ENCODE measurements at regions not wholly inside any gene's neighbourhood (a gene's known extent, or its start where the extent isn't known, plus 50 kb on each side); places are given as distances from the start of the nearest gene placed in this dataset.
"Not testable (repeated sequence)": the region's sequence is repeated elsewhere in the genome, so short reads cannot be mapped to it uniquely, and the experiment has no call there.

DNA sequence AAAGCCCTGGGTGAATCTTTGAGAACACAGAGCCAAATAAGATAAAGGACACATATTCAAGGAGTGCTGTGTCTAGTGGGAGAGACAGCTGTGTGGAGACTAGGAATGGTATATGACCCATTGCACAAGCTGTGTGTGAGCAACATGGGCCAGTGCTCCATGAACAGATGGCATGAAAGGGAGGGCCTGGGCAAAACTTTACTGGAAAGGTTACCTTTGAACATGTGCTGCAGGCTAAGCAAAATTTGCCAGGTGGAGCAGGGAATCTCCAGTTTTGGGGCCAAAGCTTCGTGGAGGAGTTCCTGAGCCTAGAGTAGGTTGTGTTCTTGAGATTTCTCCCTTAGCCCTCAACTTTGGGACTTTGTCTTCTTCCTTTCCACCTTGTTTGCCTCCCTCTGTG, 446.1 kb upstream of the PROX1 start:
- TF ChIP-seq, protein P1, sequence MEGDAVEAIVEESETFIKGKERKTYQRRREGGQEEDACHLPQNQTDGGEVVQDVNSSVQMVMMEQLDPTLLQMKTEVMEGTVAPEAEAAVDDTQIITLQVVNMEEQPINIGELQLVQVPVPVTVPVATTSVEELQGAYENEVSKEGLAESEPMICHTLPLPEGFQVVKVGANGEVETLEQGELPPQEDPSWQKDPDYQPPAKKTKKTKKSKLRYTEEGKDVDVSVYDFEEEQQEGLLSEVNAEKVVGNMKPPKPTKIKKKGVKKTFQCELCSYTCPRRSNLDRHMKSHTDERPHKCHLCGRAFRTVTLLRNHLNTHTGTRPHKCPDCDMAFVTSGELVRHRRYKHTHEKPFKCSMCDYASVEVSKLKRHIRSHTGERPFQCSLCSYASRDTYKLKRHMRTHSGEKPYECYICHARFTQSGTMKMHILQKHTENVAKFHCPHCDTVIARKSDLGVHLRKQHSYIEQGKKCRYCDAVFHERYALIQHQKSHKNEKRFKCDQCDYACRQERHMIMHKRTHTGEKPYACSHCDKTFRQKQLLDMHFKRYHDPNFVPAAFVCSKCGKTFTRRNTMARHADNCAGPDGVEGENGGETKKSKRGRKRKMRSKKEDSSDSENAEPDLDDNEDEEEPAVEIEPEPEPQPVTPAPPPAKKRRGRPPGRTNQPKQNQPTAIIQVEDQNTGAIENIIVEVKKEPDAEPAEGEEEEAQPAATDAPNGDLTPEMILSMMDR (IDR thresholded peaks at IDR 0.05; ENCODE audit: extremely low read depth, insufficient read depth, missing control alignments) = no peak
- in situ Hi-C loops (cut with MboI; ENCODE audit: low pct_unique_long_range_greater_than_20kb, low sequenced_read_pairs, unreplicated experiment) = no loop called here
- DNase-seq (ENCODE audit: low spot score) = no peak

DNA sequence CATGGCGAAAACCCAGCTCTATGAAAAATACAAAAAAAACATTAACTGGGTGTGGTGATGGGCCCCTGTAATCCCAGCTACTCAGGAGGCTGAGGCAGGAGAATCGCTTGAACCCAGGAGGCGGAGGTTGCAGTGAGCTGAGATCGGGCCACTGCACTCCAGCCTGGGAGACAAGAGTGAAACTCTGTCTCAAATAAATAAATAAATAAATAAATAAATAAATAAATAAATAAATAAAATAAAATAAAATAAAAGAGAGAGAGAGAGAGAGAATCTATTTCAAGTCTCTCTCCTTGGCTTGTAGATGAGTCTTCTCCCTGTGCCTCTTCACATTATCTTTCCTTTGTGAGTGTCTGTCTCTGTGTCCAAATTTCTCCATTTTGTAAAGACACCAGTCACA, 442.6 kb upstream of the PROX1 start:
- DNase-seq (ENCODE audit: low spot score); in situ Hi-C loops (cut with MboI; ENCODE audit: low pct_unique_long_range_greater_than_20kb, low sequenced_read_pairs, unreplicated experiment): not testable (repeated sequence)

DNA sequence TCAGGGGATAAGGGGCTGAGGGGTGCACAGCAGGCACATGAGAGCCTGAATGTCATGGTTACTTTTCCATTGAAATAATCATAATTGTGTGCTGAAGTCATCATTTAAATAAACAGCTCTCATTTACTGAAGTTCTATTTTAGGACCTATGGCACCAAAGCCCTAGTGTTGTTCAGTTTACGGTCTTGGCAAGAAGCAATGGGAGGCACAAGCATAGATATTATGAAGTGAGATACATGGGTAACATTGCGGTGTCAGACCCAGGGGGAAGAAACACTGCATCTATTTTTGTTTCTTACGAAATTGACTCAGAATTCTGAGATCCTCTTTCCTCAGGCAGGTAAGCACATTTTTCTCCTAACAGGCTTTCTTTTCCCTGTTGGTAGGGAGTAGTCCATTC, 437.8 kb upstream of the PROX1 start:
- in situ Hi-C loops (cut with MboI; ENCODE audit: low pct_unique_long_range_greater_than_20kb, low sequenced_read_pairs, unreplicated experiment) = no loop called here
- TF ChIP-seq, protein P1 (IDR thresholded peaks at IDR 0.05; ENCODE audit: extremely low read depth, insufficient read depth, missing control alignments) = no peak
- no peak for DNase-seq (ENCODE audit: low spot score)

DNA sequence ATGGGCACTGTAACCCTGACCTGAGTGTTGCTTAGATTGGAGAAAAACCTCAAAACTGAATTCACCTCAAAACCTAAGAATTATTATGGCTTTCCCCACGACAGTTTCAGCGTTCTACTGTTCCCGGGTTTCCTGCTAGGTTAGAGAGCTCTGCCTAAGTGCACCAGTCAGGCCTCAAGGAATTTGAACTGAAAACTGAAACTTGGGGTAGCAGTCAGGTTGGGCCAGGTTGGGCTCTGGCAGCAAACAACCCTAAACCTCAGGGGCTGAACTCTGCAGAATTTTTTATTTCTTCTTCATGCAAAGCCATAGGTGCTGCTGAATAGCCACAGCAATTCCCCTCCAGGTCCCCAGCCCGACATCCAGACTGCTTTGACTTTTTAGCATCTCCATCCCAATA, 437.0 kb upstream of the PROX1 start:
- TF ChIP-seq, protein P1 (IDR thresholded peaks at IDR 0.05; ENCODE audit: extremely low read depth, insufficient read depth, missing control alignments) = no peak
- in situ Hi-C loops (cut with MboI; ENCODE audit: low pct_unique_long_range_greater_than_20kb, low sequenced_read_pairs, unreplicated experiment) = no loop called here
- DNase-seq (ENCODE audit: low spot score) = no peak

DNA sequence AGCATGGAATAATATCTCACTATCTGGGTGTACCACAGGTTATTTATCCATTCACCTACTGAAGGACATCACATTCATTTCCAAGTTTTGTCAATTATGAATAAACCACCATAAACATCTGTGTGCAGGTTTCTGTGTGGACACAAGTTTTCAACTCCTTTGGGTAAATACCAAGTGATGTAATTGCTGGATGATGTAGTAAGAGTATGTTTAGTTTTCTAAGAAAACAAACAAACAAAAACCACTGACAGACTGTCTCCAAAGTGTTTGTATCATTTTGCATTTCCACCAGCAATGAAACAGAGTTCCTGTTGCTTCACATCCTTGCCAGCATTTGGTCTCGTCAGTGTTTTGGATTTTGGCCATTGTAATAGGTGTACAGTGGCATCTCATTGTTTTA, 435.7 kb upstream of the PROX1 start:
- DNase-seq (ENCODE audit: low spot score) = no peak
- TF ChIP-seq, protein P1 (IDR thresholded peaks at IDR 0.05; ENCODE audit: extremely low read depth, insufficient read depth, missing control alignments) = no peak
- in situ Hi-C loops (cut with MboI; ENCODE audit: low pct_unique_long_range_greater_than_20kb, low sequenced_read_pairs, unreplicated experiment) = no loop called here

DNA sequence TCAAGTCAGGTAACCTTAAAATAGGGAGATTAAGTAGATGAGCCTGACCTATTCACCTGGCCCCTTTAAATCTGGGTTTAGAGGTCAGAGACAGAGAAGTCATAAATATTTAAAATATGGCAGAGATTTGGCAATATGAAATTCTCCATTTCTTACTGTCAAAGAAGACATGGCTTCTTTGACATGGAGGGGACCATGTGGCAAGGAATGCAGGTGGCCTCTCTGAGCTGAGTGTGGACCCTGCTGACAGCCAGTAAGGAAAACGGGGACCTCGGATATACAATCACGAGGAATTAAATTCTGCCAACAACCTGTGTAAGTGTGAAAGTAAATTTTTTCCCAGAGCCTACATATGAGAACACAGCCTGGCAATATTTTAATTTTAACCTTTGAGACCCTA, 427.5 kb upstream of the PROX1 start:
- in situ Hi-C loops (cut with MboI; ENCODE audit: low pct_unique_long_range_greater_than_20kb, low sequenced_read_pairs, unreplicated experiment) = no loop called here
- TF ChIP-seq, protein P1 (IDR thresholded peaks at IDR 0.05; ENCODE audit: extremely low read depth, insufficient read depth, missing control alignments) = no peak

DNA sequence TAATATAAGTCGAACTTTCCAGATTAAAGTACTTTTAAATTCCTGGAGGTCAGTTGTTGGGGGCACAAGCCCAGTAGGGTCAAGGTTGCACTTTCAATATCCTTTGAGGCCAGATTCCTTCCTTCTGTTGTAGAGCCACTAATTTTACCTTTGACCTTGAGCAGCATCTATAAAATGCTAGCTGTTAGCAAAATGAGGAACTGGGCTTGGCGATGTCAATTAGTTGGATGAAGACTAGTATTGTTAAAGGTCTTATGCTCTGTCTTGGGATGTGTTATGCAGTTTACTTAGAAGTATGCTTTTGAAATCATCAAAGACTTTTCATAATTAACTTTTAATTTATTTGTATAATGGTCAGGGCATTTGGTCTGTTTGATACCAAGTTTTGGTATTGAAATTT, 425.9 kb upstream of the PROX1 start:
- no peak for DNase-seq (ENCODE audit: low spot score)
- TF ChIP-seq, protein P1 (IDR thresholded peaks at IDR 0.05; ENCODE audit: extremely low read depth, insufficient read depth, missing control alignments) = no peak
- in situ Hi-C loops (cut with MboI; ENCODE audit: low pct_unique_long_range_greater_than_20kb, low sequenced_read_pairs, unreplicated experiment) = no loop called here

More for the DNA sequence above, 427.5 kb upstream of the PROX1 start:
- no peak for DNase-seq (ENCODE audit: low spot score)
